HAP-1 (cell line): ENCODE measurements at regions not wholly inside any gene's neighbourhood (a gene's known extent, or its start where the extent isn't known, plus 50 kb on each side); places are given as distances from the start of the nearest gene placed in this dataset.
"Not testable (repeated sequence)": the region's sequence is repeated elsewhere in the genome, so short reads cannot be mapped to it uniquely, and the experiment has no call there.

Experiments used
- DNase-seq, 2 experiments: peaks; one replicate each; pipeline ENCODE4 v3.0.0-alpha.2; 2016 to 2020; ENCODE audit warnings: low spot score in 2 of 2
- H3K27me3 ChIP-seq: fragments of 250-450 bp; sonication (Bioruptor Pico); 2 replicates; pipeline ENCODE4 v1.5.1; 2020; ENCODE audit warnings: low read depth, mild to moderate bottlenecking, moderate library complexity
- H3K36me3 ChIP-seq: fragments of 250-450 bp; sonication (Bioruptor Pico); replicated peaks from 2 replicates; pipeline ENCODE4 v1.5.1; 2020; ENCODE audit warnings: mild to moderate bottlenecking
- H3K4me1 ChIP-seq: fragments of 250-450 bp; sonication (Bioruptor Pico); 2 replicates; pipeline ENCODE4 v1.5.1; 2020; ENCODE audit warnings: mild to moderate bottlenecking
- H3K4me3 ChIP-seq: fragments of 250-450 bp; sonication (Bioruptor Pico); 2 replicates; pipeline ENCODE4 v1.5.1; 2020; ENCODE audit warnings: mild to moderate bottlenecking, moderate library complexity
- H3K9me3 ChIP-seq: fragments of 250-450 bp; sonication (Bioruptor Pico); 2 replicates; pipeline ENCODE4 v1.5.1; 2020; ENCODE audit warnings: mild to moderate bottlenecking, moderate library complexity
- in situ Hi-C: fragments of 300-500 bp; cut with MboI; formaldehyde crosslinking; loops from 3 replicates; pipeline ENCODE4 v1.14.3; 2020; ENCODE audit warnings: low sequenced_read_pairs, inconsistent platforms, mixed read lengths

DNA sequence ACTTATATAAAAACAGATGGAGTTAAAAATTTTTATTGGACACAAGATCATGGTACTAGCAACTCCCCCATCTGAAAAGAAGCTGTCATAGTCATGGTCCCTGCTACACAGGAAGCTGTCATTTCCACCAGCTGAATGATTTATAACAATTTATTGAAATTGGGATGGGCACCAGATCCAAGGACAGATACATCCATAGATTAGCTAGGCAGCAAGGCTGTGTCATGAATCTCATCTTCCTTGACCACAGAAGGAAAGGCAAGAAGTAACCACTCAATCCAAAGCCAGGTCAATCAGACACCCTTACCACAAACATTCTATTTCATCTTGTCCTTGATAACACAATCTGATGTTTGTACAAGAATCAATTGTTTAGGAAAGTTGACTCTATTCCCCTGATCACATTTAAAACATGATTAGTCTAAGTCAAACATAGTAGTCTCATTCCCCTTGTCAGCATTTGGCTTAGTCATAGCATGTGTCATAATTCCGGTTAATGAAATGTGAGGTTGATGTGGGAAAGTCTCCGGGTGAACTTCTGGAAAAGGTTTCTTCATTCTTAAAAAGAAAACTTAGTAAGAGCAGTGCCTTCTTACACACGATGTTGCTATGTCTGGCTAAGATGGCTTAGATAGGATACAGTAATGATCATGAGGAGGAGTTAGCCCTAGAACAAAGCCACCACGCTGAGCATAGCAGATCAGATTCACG lies 462.6 kb upstream of the PAPPA start:
- Histone ChIP-seq H3K27me3 (no peaks in the 10 kb centered on the region), H3K4me1 (no peaks in the 10 kb centered on the region), H3K4me3 (no peak overlapping the region), H3K9me3 (no peaks in the 10 kb centered on the region), H3K36me3 (no peaks in the 10 kb centered on the region)
- DNase-seq: no peak
- in situ Hi-C loops: no loop called here

GRCh38 chr9:115691693-115692092 lies 461.9 kb upstream of the PAPPA start:
- H3K4me3 ChIP-seq: no peak overlapping the region
- DNase-seq: no peak
- in situ Hi-C loops: no loop called here
- no peaks in the 10 kb centered on the region for H3K27me3 ChIP-seq
- no peaks in the 10 kb centered on the region for H3K9me3 ChIP-seq
- H3K4me1 ChIP-seq: no peaks in the 10 kb centered on the region
- no peaks in the 10 kb centered on the region for H3K36me3 ChIP-seq

- DNase-seq, in situ Hi-C loops: not testable (repeated sequence)
These were observed 460.7 kb upstream of the PAPPA start for GRCh38 chr9:115692868-115693267.

DNA sequence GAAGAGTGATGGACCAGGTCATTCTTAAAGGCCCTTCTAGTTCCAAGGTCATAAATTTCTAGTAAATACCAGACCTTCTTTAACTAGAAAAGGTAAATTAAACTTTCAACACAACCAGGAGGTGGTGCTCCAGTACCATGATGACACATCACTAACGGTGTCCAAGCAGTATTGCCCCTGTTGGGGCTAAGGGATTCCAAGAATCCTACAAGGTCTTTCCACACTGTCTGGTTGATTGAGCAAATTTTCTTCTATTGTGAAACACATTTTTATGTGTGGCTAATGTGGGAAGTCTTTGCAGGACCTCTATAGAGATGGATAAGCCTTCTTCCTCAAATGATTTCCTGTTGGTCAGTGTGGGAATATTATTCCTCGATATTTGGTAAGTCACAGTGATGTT lies 459.6 kb upstream of the PAPPA start:
- in situ Hi-C loops: no loop called here
- H3K4me3 ChIP-seq: no peak overlapping the region
- H3K27me3 ChIP-seq: no peaks in the 10 kb centered on the region
- H3K4me1 ChIP-seq: no peaks in the 10 kb centered on the region
- H3K9me3 ChIP-seq: no peaks in the 10 kb centered on the region
- peak in 1 of 2 experiments; percentile 7 for DNase-seq
- H3K36me3 ChIP-seq: no peaks in the 10 kb centered on the region

More at GRCh38 chr9:115692868-115693267, 460.7 kb upstream of the PAPPA start:
- H3K9me3 ChIP-seq, H3K27me3 ChIP-seq, H3K4me1 ChIP-seq, H3K36me3 ChIP-seq, H3K4me3 ChIP-seq: not testable (repeated sequence)

DNA sequence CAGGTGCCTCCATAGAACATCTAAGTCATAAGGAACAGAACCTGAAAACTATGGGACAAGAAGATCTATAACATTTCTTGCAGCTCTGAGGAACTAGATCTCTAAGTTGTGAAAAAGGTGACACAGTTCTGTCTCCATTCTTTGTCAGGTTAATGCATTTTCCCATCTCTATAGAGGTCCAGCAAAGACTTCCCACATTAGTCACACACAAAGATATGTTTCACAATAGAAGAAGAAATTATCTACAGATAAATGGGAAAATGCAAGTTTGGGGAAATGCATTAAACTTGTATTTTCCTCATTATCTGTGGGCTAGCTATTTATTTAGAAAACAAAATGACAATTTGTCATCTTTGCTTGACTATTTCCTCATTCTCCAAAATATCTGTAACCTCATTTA lies 458.6 kb upstream of the PAPPA start:
- no peak for DNase-seq
- Histone ChIP-seq H3K36me3 (no peaks in the 10 kb centered on the region), H3K9me3 (no peaks in the 10 kb centered on the region), H3K4me3 (no peak overlapping the region), H3K27me3 (no peaks in the 10 kb centered on the region), H3K4me1 (no peaks in the 10 kb centered on the region)
- in situ Hi-C loops: no loop called here

DNA sequence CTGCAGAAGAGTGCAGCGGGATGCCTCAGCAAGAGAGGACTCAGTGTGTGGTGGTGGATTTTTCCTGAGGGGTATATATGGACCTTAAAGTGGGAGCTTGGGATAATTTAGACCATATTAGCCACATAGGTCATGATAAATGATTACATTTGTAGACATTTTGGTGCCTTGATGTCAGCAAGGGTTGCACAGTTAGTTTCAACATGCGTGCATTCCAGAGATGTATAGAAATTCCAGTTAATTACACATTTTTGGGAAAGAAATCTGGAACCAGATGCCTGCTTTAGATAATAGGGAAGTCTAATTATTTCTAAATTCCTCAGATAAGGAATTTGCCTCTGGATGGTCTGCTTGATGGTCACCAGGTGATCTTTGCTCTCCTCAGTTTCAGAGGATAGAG lies 440.6 kb upstream of the PAPPA start:
- Histone ChIP-seq H3K36me3 (no peaks in the 10 kb centered on the region), H3K4me3 (no peak overlapping the region), H3K27me3 (no peaks in the 10 kb centered on the region), H3K4me1 (no peaks in the 10 kb centered on the region), H3K9me3 (no peaks in the 10 kb centered on the region)
- in situ Hi-C loops: no loop called here
- DNase-seq: no peak

- no peaks in the 10 kb centered on the region for H3K27me3 ChIP-seq
- no peak overlapping the region for H3K4me3 ChIP-seq
- H3K4me1 ChIP-seq: no peaks in the 10 kb centered on the region
- no peaks in the 10 kb centered on the region for H3K9me3 ChIP-seq
- in situ Hi-C loops: no loop called here
- DNase-seq: no peak
- H3K36me3 ChIP-seq: no peaks in the 10 kb centered on the region
These were observed 437.9 kb upstream of the PAPPA start for GRCh38 chr9:115715666-115716065.

GRCh38 chr9:115717298-115717697 lies 436.3 kb upstream of the PAPPA start:
- Histone ChIP-seq H3K9me3 (no peaks in the 10 kb centered on the region), H3K27me3 (no peaks in the 10 kb centered on the region), H3K36me3 (no peaks in the 10 kb centered on the region), H3K4me3 (no peak overlapping the region), H3K4me1 (no peaks in the 10 kb centered on the region)
- no peak for DNase-seq
- in situ Hi-C loops: no loop called here

DNA sequence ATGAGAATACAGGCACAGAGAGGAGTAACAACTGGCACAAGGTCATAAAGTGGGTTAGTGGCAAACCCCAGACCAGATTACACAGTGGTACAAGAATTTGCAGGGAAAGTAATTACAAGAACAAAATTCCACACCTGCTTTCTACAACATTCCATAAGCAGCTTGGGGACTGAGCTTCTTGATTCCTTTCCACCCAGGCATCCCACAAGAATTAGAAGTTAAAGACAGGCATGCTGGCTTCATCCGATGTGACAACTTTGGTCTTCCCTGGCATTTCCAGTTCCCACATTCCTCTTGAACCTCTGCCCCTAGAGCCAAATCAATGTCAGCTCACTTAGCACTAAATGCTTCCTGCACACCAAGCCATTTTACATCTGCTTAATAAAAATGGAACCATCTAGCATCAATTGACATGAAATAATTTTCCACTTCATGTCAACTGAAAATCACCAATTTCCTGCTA lies 435.8 kb upstream of the PAPPA start:
- H3K4me3 ChIP-seq: no peak overlapping the region
- no peaks in the 10 kb centered on the region for H3K4me1 ChIP-seq
- no peak for DNase-seq
- H3K36me3 ChIP-seq: no peaks in the 10 kb centered on the region
- in situ Hi-C loops: no loop called here
- H3K27me3 ChIP-seq: no peaks in the 10 kb centered on the region
- no peaks in the 10 kb centered on the region for H3K9me3 ChIP-seq

GRCh38 chr9:115730396-115730795 lies 423.2 kb upstream of the PAPPA start:
- in situ Hi-C loops: no loop called here
- no peaks in the 10 kb centered on the region for H3K9me3 ChIP-seq
- H3K27me3 ChIP-seq: no peaks in the 10 kb centered on the region
- no peak overlapping the region for H3K4me3 ChIP-seq
- H3K4me1 ChIP-seq: no peaks in the 10 kb centered on the region
- no peak for DNase-seq
- H3K36me3 ChIP-seq: no peaks in the 10 kb centered on the region

GRCh38 chr9:115730845-115731244 lies 422.7 kb upstream of the PAPPA start:
- in situ Hi-C loops: no loop called here
- no peaks in the 10 kb centered on the region for H3K4me1 ChIP-seq
- no peaks in the 10 kb centered on the region for H3K27me3 ChIP-seq
- no peaks in the 10 kb centered on the region for H3K36me3 ChIP-seq
- no peak overlapping the region for H3K4me3 ChIP-seq
- no peaks in the 10 kb centered on the region for H3K9me3 ChIP-seq
- DNase-seq: no peak

DNA sequence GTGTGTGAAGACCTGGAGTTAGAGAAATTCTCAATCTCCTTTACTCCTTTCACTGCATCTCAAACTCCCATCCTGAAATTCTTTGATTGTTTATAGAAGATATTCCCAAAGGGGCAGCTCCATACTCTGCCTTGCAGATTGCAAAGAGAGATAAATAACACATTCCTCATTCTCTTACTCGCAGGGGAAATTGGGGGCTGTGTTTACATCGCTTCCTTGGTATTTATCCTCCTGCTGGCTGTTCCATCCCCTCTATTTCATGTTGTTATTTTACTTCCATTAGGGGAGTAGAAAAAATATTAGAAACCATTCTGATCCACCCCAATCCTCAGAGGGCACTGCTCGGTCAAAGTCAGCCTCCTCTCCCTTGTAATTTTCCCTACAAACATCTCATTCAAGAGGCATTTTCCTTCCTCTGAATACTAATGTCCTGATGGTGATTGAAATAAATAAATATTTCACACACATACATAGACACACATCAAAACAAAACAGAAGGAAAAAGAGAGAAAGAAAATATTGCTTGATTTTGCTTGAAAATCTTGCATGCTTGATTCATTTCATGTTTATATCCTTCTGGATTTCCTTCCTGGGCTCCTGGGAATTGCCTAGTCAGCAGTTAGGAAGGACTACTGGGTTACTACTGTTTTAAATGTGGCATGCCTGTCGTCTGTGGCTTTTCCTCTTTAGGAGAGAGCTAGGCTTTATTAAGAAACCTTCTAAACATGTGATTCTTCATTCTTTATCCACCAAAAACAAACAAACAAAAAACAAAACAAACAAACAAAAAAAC lies 420.1 kb upstream of the PAPPA start:
- no peaks in the 10 kb centered on the region for H3K4me1 ChIP-seq
- no peak for DNase-seq
- H3K36me3 ChIP-seq: no peaks in the 10 kb centered on the region
- no peak overlapping the region for H3K4me3 ChIP-seq
- in situ Hi-C loops: no loop called here
- H3K27me3 ChIP-seq: no peaks in the 10 kb centered on the region
- H3K9me3 ChIP-seq: no peaks in the 10 kb centered on the region

DNA sequence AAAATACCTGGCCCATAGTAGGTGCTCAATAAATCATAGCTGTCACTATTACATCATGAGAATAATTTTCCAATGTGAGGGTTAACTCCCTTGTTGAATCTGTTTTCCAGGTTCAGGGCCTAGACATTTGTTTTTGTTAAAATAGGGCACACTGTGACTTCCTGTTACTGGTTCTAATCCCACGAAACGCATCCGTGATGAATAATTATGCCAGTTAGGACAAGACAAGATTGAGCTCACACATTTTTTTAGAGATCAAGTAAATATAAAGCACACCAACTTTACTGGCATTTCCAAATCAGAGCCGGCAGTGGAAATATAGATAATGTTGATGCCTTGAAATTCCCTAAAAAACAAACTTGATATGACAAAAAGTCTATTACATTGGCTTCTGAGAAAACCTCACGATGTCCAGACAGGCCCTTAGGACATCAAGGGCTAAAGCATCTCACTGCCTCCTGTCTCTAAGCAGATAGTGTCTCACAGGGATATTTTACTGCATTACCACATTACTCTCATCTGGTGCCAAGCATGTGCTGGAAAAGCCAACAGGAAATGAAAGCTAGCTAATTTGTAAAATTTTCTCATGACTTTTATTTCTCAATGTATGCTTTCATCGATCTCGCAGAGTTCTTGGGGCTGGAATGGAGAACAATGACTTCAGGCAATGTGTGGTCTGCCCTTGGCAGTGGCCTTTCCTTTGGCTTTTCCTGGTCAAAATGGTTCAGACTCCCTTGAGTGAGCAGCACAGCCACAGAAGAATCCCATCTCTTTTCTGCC lies 414.3 kb upstream of the PAPPA start:
- no peaks in the 10 kb centered on the region for H3K4me1 ChIP-seq
- no peak for DNase-seq
- H3K27me3 ChIP-seq: no peaks in the 10 kb centered on the region
- in situ Hi-C loops: no loop called here
- no peaks in the 10 kb centered on the region for H3K36me3 ChIP-seq
- H3K9me3 ChIP-seq: no peaks in the 10 kb centered on the region
- no peak overlapping the region for H3K4me3 ChIP-seq

- no peak overlapping the region for H3K4me3 ChIP-seq
- in situ Hi-C loops: no loop called here
- H3K9me3 ChIP-seq: no peaks in the 10 kb centered on the region
- no peaks in the 10 kb centered on the region for H3K27me3 ChIP-seq
- H3K4me1 ChIP-seq: no peaks in the 10 kb centered on the region
- no peaks in the 10 kb centered on the region for H3K36me3 ChIP-seq
- no peak for DNase-seq
These were observed 412.6 kb upstream of the PAPPA start for GRCh38 chr9:115740986-115741385.
